MCF 10A (cell line): ENCODE measurements at regions not wholly inside any gene's neighbourhood (a gene's known extent, or its start where the extent isn't known, plus 50 kb on each side); places are given as distances from the start of the nearest gene placed in this dataset.
A peak's percentile ranks its signal among the peaks of the same experiment; 100 is the strongest.

Experiments used
- BruUV-seq: library from RNA; stranded (reverse); fragments of 400-500 nt; replicated peaks from 2 replicates; lab custom pipeline; 2021; lab: Mats Ljungman, UMichigan
- CTCF ChIA-PET: fragments of 300-600 bp; sonication (Branson Sonifier 250); formaldehyde crosslinking; extraction: SDS; loops from one replicate; lab custom pipeline; 2021; ENCODE audit warnings: antibody characterized with exemption, inconsistent platforms; lab: Yijun Ruan, JAX
- POLR2A ChIA-PET: fragments of 300-600, 350-650 bp; sonication (Branson Sonifier 250); formaldehyde crosslinking; extraction: SDS; loops from one replicate; lab custom pipeline; 2020; ENCODE audit warnings: antibody characterized with exemption, inconsistent platforms; lab: Yijun Ruan, JAX
- DNase-seq: peaks from one replicate; pipeline ENCODE4 v3.0.0-alpha.2; 2018; ENCODE audit not compliant: unreplicated experiment
- H3K27ac Mint-ChIP-seq: one replicate; pipeline ENCODE4 v1.8.0; 2022; ENCODE audit warnings: mild to moderate bottlenecking, low read depth, mixed read lengths; ENCODE audit not compliant: unreplicated experiment
- H3K27me3 Mint-ChIP-seq: one replicate; pipeline ENCODE4 v1.8.0; 2022; ENCODE audit warnings: mixed read lengths; ENCODE audit not compliant: insufficient read depth, unreplicated experiment
- H3K36me3 Mint-ChIP-seq: one replicate; pipeline ENCODE4 v1.8.0; 2022; ENCODE audit warnings: mild to moderate bottlenecking, moderate library complexity, mixed read lengths; ENCODE audit not compliant: insufficient read depth, unreplicated experiment
- H3K4me1 Mint-ChIP-seq: one replicate; pipeline ENCODE4 v1.8.0; 2022; ENCODE audit warnings: mixed read lengths; ENCODE audit not compliant: insufficient read depth, unreplicated experiment
- H3K4me3 Mint-ChIP-seq: one replicate; pipeline ENCODE4 v1.8.0; 2022; ENCODE audit warnings: mild to moderate bottlenecking, moderate library complexity, mixed read lengths; ENCODE audit not compliant: unreplicated experiment
- H3K9me3 Mint-ChIP-seq: one replicate; pipeline ENCODE4 v1.8.0; 2022; ENCODE audit warnings: mixed read lengths; ENCODE audit not compliant: unreplicated experiment
- intact Hi-C: fragments of 100-400 bp; cut with micrococcal nuclease; formaldehyde crosslinking; loops from 2 replicates; pipeline ENCODE4 v1.14.1; 2022
- TF ChIP-seq, protein P1 (sequence below): fragments of 200-600 bp; IDR thresholded peaks from one replicate; pipeline ENCODE4 v1.8.0; 2022; ENCODE audit warnings: antibody characterized with exemption, mild to moderate bottlenecking; ENCODE audit not compliant: unreplicated experiment

DNA sequence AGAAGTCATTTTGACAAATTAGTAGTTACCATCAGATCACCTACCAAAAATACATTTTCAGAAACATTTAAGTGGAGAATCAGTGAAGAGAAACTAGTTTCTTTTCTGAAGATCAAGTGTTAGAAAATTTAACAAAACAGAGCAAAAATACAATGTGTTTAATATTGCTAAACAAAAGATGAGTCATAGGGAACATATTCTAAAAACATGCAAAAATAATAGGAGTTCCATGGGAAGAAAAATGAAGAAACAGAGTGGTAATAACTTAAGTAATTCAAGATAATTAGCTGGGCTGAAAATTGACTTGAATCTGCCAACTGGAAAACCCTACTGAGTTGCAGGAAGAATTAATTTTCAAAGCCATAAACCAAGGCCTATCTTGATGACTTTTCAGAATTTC, 111.5 kb upstream of the KITLG start:
- TF ChIP-seq, protein P1, sequence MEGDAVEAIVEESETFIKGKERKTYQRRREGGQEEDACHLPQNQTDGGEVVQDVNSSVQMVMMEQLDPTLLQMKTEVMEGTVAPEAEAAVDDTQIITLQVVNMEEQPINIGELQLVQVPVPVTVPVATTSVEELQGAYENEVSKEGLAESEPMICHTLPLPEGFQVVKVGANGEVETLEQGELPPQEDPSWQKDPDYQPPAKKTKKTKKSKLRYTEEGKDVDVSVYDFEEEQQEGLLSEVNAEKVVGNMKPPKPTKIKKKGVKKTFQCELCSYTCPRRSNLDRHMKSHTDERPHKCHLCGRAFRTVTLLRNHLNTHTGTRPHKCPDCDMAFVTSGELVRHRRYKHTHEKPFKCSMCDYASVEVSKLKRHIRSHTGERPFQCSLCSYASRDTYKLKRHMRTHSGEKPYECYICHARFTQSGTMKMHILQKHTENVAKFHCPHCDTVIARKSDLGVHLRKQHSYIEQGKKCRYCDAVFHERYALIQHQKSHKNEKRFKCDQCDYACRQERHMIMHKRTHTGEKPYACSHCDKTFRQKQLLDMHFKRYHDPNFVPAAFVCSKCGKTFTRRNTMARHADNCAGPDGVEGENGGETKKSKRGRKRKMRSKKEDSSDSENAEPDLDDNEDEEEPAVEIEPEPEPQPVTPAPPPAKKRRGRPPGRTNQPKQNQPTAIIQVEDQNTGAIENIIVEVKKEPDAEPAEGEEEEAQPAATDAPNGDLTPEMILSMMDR, result no peak
- no TSS peak for BruUV-seq
- ChIA-PET CTCF (no interaction called here), POLR2A (no interaction called here)
- Mint-ChIP-seq H3K36me3 (no peaks in the 10 kb centered on the region), H3K27ac (no peak overlapping the region), H3K4me1 (peaks cover 6% of the 10 kb centered on the region), H3K4me3 (no peak overlapping the region), H3K9me3 (peaks cover 8% of the 10 kb centered on the region), H3K27me3 (no peaks in the 10 kb centered on the region)
- intact Hi-C loops, result no loop called here
- DNase-seq, result peak; percentile 8

DNA sequence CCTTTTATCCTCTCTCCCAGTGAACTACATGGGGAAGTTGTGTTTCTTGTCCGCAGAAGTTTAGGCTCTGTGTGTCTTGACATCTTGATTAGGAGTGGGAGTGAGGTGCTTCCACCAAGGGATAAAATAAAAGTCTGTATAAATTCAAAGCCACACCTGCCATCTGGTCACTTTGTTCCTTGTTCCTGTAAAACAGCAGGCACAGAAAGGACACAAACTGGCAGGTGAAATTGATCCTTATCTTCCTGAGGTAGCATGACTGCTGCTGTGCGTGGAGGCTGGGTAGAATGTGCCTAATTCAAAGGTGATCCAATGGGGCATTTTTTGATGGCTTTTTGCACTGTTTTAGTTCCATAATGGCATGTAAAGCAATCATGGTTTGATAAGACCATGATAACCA, 104.3 kb upstream of the KITLG start:
- Mint-ChIP-seq H3K4me3 (no peak overlapping the region), H3K27me3 (no peaks in the 10 kb centered on the region), H3K36me3 (no peaks in the 10 kb centered on the region), H3K4me1 (no peaks in the 10 kb centered on the region), H3K27ac (no peak overlapping the region), H3K9me3 (no peaks in the 10 kb centered on the region)
- intact Hi-C loops, result no loop called here
- BruUV-seq, result no TSS peak
- DNase-seq, result no peak
- TF ChIP-seq, protein P1, result no peak
- CTCF ChIA-PET, result no interaction called here
- POLR2A ChIA-PET, result no interaction called here

DNA sequence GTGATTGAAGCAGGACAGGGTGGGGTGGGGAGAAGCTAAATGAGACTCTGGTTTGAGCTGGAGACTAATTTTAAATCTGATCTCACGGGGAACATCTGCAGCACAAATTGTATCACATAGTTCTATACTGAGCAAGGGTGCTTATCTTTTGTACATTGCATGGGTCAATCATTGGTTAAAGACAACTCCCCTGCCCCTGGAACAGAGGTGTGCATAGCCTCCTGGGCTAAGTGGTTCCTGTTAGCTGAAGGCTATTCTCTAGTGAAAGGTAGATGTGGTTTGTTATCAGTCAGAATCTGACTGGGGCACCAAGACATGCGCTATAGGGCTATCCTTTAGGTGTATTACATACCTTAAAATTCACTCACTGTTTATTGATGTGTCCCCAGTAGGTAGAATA, 103.9 kb upstream of the KITLG start:
- intact Hi-C loops, result no loop called here
- BruUV-seq, result no TSS peak
- TF ChIP-seq, protein P1, result no peak
- CTCF ChIA-PET, result no interaction called here
- no peaks in the 10 kb centered on the region for H3K27me3 Mint-ChIP-seq
- H3K9me3 Mint-ChIP-seq, result no peaks in the 10 kb centered on the region
- POLR2A ChIA-PET, result no interaction called here
- no peak overlapping the region for H3K4me3 Mint-ChIP-seq
- H3K4me1 Mint-ChIP-seq, result no peaks in the 10 kb centered on the region
- H3K27ac Mint-ChIP-seq, result no peak overlapping the region
- DNase-seq, result no peak
- no peaks in the 10 kb centered on the region for H3K36me3 Mint-ChIP-seq

DNA sequence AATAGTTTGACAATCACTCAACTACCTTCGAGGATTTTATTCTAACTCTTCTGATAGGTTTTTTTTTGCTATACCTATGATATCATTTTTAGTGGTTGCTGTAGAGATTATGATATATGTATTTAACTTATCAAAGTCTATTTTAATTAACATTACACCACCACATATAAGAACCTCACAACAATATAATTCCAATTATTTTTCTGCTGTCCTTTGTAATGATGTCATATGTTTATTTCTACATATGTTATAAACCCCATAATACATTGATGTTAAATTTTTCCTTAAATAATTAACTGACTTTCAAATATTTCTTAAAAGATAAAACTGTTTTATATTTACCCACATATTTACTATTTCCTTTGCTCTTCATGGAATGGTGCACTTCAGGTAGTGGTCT, 103.4 kb upstream of the KITLG start:
- H3K27ac Mint-ChIP-seq, result no peak overlapping the region
- intact Hi-C loops, result no loop called here
- CTCF ChIA-PET, result no interaction called here
- TF ChIP-seq, protein P1, result no peak
- H3K9me3 Mint-ChIP-seq, result no peaks in the 10 kb centered on the region
- no peaks in the 10 kb centered on the region for H3K36me3 Mint-ChIP-seq
- no peak overlapping the region for H3K4me3 Mint-ChIP-seq
- POLR2A ChIA-PET, result no interaction called here
- H3K27me3 Mint-ChIP-seq, result no peaks in the 10 kb centered on the region
- no peaks in the 10 kb centered on the region for H3K4me1 Mint-ChIP-seq
- DNase-seq, result no peak
- no TSS peak for BruUV-seq
